Neuronal stem cell (in vitro differentiated cells): ENCODE measurements at regions not wholly inside any gene's neighbourhood (a gene's known extent, or its start where the extent isn't known, plus 50 kb on each side); places are given as distances from the start of the nearest gene placed in this dataset.

Experiments
- DNase-seq: peaks from one replicate; pipeline ENCODE4 v3.0.0-alpha.2; 2013; ENCODE audit warnings: low spot score
- H2AFZ ChIP-seq: one replicate; pipeline ENCODE4 v1.6.1; 2013; ENCODE audit warnings: mild to moderate bottlenecking, low read length, inconsistent platforms
- H2AK5ac ChIP-seq: 2 replicates; pipeline ENCODE4 v1.6.1; 2013; ENCODE audit warnings: low read depth, mild to moderate bottlenecking, inconsistent platforms, low read length, moderate library complexity, mixed read lengths
- H2BK120ac ChIP-seq: 2 replicates; pipeline ENCODE4 v1.6.1; 2013; ENCODE audit warnings: low read depth, mild to moderate bottlenecking, inconsistent platforms, low read length, moderate library complexity, mixed read lengths
- H2BK12ac ChIP-seq: one replicate; pipeline ENCODE4 v1.6.1; 2013; ENCODE audit warnings: low read length, inconsistent platforms
- H2BK15ac ChIP-seq: 2 replicates; pipeline ENCODE4 v1.6.1; 2013; ENCODE audit warnings: mild to moderate bottlenecking, low read length, inconsistent platforms, mixed read lengths
- H2BK5ac ChIP-seq: one replicate; pipeline ENCODE4 v1.6.1; 2013; ENCODE audit warnings: inconsistent platforms, mild to moderate bottlenecking, low read length, moderate library complexity
- H3K14ac ChIP-seq: one replicate; pipeline ENCODE4 v1.6.1; 2013; ENCODE audit warnings: low read length, inconsistent platforms
- H3K18ac ChIP-seq: 2 replicates; pipeline ENCODE4 v1.6.1; 2013; ENCODE audit warnings: low read length, inconsistent platforms
- H3K23ac ChIP-seq: 2 replicates; pipeline ENCODE4 v1.6.1; 2013; ENCODE audit warnings: low read depth, mild to moderate bottlenecking, mixed read lengths, low read length, inconsistent platforms; ENCODE audit not compliant: poor library complexity
- H3K27ac ChIP-seq: replicated peaks from 3 replicates; pipeline ENCODE4 v1.5.1; 2013; ENCODE audit warnings: low read length, inconsistent platforms
- H3K27me3 ChIP-seq, 3 experiments: 2 replicates each; pipeline ENCODE4 v1.6.1; 2013; ENCODE audit warnings: low read length in 3 of 3, mild to moderate bottlenecking in 2 of 3, inconsistent platforms in 1 of 3, low read depth in 1 of 3, mixed read lengths in 1 of 3, moderate library complexity in 1 of 3; ENCODE audit not compliant: control insufficient read depth in 3 of 3, insufficient read depth in 3 of 3
- H3K36me3 ChIP-seq, 2 donors: replicated peaks in 1 of 2; 2 replicates each; pipeline ENCODE4 v1.6.1; 2013; ENCODE audit warnings: low read length in 2 of 2; ENCODE audit not compliant: control insufficient read depth in 2 of 2, insufficient read depth in 2 of 2
- H3K4ac ChIP-seq: 2 replicates; pipeline ENCODE4 v1.6.1; 2013; ENCODE audit warnings: inconsistent platforms, mild to moderate bottlenecking, low read length, moderate library complexity
- H3K4me1 ChIP-seq, 2 donors: 1 replicate in 1 of 2; 2 replicates in 1 of 2; pipeline ENCODE4 v1.6.1; 2013; ENCODE audit warnings: low read length in 2 of 2, low read depth in 1 of 2; ENCODE audit not compliant: control insufficient read depth in 2 of 2, insufficient read depth in 1 of 2
- H3K4me2 ChIP-seq: one replicate; pipeline ENCODE4 v1.6.1; 2013; ENCODE audit warnings: mild to moderate bottlenecking, low read length, inconsistent platforms; ENCODE audit not compliant: insufficient read depth, poor library complexity, severe bottlenecking
- H3K4me3 ChIP-seq, 2 donors: 2 replicates each; pipeline ENCODE4 v1.5.1; 2013; ENCODE audit warnings: low read length in 2 of 2, mild to moderate bottlenecking in 2 of 2, inconsistent platforms in 1 of 2, moderate library complexity in 1 of 2
- H3K79me1 ChIP-seq: one replicate; pipeline ENCODE4 v1.6.1; 2013; ENCODE audit warnings: low read depth, mild to moderate bottlenecking, inconsistent platforms, low read length, moderate library complexity
- H3K9ac ChIP-seq: one replicate; pipeline ENCODE4 v1.6.1; 2013; ENCODE audit warnings: mild to moderate bottlenecking, low read depth, low read length, inconsistent platforms; ENCODE audit not compliant: poor library complexity
- H3K9me3 ChIP-seq, 2 donors: replicated peaks in 1 of 2; 2 replicates each; pipeline versions ENCODE3 to v1.6.1; 2013; ENCODE audit warnings: low read length in 2 of 2, mild to moderate bottlenecking in 2 of 2, inconsistent platforms in 1 of 2, low read depth in 1 of 2, mixed read lengths in 1 of 2, moderate library complexity in 1 of 2; ENCODE audit not compliant: control insufficient read depth in 2 of 2, insufficient read depth in 1 of 2
- H4K8ac ChIP-seq: one replicate; pipeline ENCODE4 v1.6.1; 2013; ENCODE audit warnings: low read depth, mild to moderate bottlenecking, inconsistent platforms, low read length, moderate library complexity
- H4K91ac ChIP-seq: one replicate; pipeline ENCODE4 v1.6.1; 2013; ENCODE audit warnings: low read length, low read depth, mild to moderate bottlenecking, inconsistent platforms; ENCODE audit not compliant: poor library complexity
- WGBS, 2 donors: extraction: QIAGEN DNeasy Blood & Tissue Kit; methylation state at CpG; one replicate each; pipeline ENCODE4 v1.1.7; 2013; ENCODE audit warnings: missing lambda C conversion rate in 2 of 2, mixed read lengths in 1 of 2; ENCODE audit not compliant: insufficient read length in 2 of 2, insufficient replicate concordance in 1 of 2; ENCODE audit errors: extremely low coverage in 2 of 2; 5-methylcytosine and 5-hydroxymethylcytosine counted together

DNA sequence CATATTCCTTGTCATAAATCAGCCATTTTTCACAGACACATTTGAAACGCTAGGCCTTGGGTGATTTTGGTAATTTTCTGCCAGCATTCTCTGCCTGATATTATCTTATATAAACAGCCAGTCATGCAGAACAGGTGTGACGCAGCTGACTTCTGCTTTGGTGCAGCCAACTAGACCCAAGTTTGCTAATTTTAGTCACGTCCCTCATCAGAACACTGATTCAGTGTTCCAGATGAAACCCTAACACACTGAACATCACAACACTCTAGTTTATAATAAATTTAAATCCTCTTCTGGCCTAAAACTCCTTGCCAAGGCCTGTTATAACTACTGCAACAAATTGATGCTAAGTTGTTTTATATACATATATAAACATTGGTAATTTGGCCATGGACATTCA, 386.1 kb downstream of the SEC23A start:
- Histone ChIP-seq H3K23ac (no peak overlapping the region), H4K8ac (no peak overlapping the region), H3K9ac (no peak overlapping the region), H3K27me3 (no peaks in the 10 kb centered on the region), H3K4me2 (no peak overlapping the region), H2AK5ac (no peak overlapping the region), H3K14ac (no peak overlapping the region), H3K4me3 (no peak overlapping the region), H3K4ac (no peak overlapping the region), H2AFZ (no peak overlapping the region), H2BK120ac (no peak overlapping the region), H3K18ac (no peak overlapping the region), H2BK12ac (no peak overlapping the region), H3K36me3 (no peaks in the 10 kb centered on the region), H4K91ac (no peak overlapping the region), H3K9me3 (no peaks in the 10 kb centered on the region), H3K4me1 (no peaks in the 10 kb centered on the region), H2BK15ac (no peak overlapping the region), H2BK5ac (no peak overlapping the region), H3K79me1 (no peaks in the 10 kb centered on the region), H3K27ac (no peak overlapping the region)
- DNase-seq = no peak
- no CpG with 5 or more reads among the region's 3 CpGs for WGBS, 2 donors

- H3K27ac ChIP-seq = no peak overlapping the region
- no peaks in the 10 kb centered on the region for H3K36me3 ChIP-seq
- H4K8ac ChIP-seq = no peak overlapping the region
- no peak overlapping the region for H3K18ac ChIP-seq
- H3K23ac ChIP-seq = no peak overlapping the region
- no peaks in the 10 kb centered on the region for H3K27me3 ChIP-seq
- WGBS, 2 donors = no CpG with 5 or more reads among the region's 3 CpGs
- H3K4me1 ChIP-seq = no peaks in the 10 kb centered on the region
- no peak overlapping the region for H2AK5ac ChIP-seq
- H2BK120ac ChIP-seq = no peak overlapping the region
- no peaks in the 10 kb centered on the region for H3K79me1 ChIP-seq
- H3K14ac ChIP-seq = no peak overlapping the region
- no peaks in the 10 kb centered on the region for H3K9me3 ChIP-seq
- H2BK12ac ChIP-seq = no peak overlapping the region
- no peak overlapping the region for H2BK5ac ChIP-seq
- H3K4me3 ChIP-seq = no peak overlapping the region
- H3K4me2 ChIP-seq = no peak overlapping the region
- H2BK15ac ChIP-seq = no peak overlapping the region
- no peak overlapping the region for H3K4ac ChIP-seq
- no peak overlapping the region for H3K9ac ChIP-seq
- no peak overlapping the region for H4K91ac ChIP-seq
- no peak for DNase-seq
- no peak overlapping the region for H2AFZ ChIP-seq
These were observed 392.2 kb downstream of the SEC23A start for GRCh38 chr14:38710881-38711280.

DNA sequence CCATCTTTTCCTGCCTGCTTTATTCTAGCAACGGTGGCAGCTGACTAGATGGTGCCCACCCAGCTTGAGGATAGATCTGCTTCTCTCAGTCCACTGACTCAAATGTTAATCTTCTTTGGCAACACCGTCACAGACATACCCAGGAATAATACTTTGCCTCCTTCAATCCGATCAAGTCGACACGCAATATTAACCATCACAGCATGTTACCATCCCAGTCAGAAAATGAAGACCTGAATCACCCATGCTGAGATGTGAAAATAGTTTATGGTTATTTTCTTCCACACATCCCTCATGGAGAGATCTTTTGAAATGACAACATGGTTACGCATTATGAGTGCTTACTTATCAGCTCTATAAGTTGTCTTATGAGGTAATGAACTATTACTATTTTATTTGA, 392.8 kb downstream of the SEC23A start:
- no peaks in the 10 kb centered on the region for H3K27me3 ChIP-seq
- H3K9me3 ChIP-seq = no peaks in the 10 kb centered on the region
- no peak overlapping the region for H4K8ac ChIP-seq
- H3K18ac ChIP-seq = no peak overlapping the region
- no peak overlapping the region for H3K14ac ChIP-seq
- H3K9ac ChIP-seq = no peak overlapping the region
- H2AK5ac ChIP-seq = no peak overlapping the region
- no peak overlapping the region for H2BK120ac ChIP-seq
- H3K27ac ChIP-seq = no peak overlapping the region
- no peak overlapping the region for H3K23ac ChIP-seq
- no peak overlapping the region for H2AFZ ChIP-seq
- no peaks in the 10 kb centered on the region for H3K79me1 ChIP-seq
- H3K4me2 ChIP-seq = no peak overlapping the region
- DNase-seq = no peak
- no peak overlapping the region for H3K4me3 ChIP-seq
- no peak overlapping the region for H2BK12ac ChIP-seq
- no peak overlapping the region for H2BK15ac ChIP-seq
- H3K36me3 ChIP-seq = no peaks in the 10 kb centered on the region
- H3K4me1 ChIP-seq = no peaks in the 10 kb centered on the region
- H3K4ac ChIP-seq = no peak overlapping the region
- no peak overlapping the region for H2BK5ac ChIP-seq
- WGBS, 2 donors = no CpG with 5 or more reads among the region's 6 CpGs
- H4K91ac ChIP-seq = no peak overlapping the region

DNA sequence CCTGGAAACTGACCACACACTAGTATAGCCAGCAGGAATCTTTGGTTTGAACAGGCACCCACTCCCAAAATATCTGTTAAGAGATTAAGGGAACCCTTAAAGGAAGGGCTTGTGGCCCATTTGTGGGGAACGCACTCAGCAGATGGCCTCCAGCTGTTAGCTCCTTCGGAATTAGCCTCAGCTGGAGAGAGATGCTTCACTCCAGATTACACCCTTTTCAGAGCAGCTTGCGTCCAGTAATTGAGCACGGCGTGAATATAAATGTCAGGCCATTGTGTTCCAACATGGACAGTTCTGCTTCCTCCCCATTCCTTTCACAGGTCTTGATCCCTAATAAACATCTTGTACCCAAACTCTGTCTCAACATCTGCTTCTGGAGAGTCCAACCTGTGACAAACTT, 397.8 kb downstream of the SEC23A start:
- H2BK5ac ChIP-seq = no peak overlapping the region
- no peak overlapping the region for H2BK12ac ChIP-seq
- no peaks in the 10 kb centered on the region for H3K4me1 ChIP-seq
- H3K9me3 ChIP-seq = no peaks in the 10 kb centered on the region
- no peak for DNase-seq
- H3K18ac ChIP-seq = no peak overlapping the region
- H3K36me3 ChIP-seq = no peaks in the 10 kb centered on the region
- H3K27me3 ChIP-seq = no peaks in the 10 kb centered on the region
- H2AK5ac ChIP-seq = no peak overlapping the region
- H2BK120ac ChIP-seq = no peak overlapping the region
- no peak overlapping the region for H3K9ac ChIP-seq
- no peak overlapping the region for H3K23ac ChIP-seq
- H3K27ac ChIP-seq = no peak overlapping the region
- WGBS, 2 donors = no CpG with 5 or more reads among the region's 5 CpGs
- no peaks in the 10 kb centered on the region for H3K79me1 ChIP-seq
- no peak overlapping the region for H3K14ac ChIP-seq
- no peak overlapping the region for H3K4ac ChIP-seq
- no peak overlapping the region for H2BK15ac ChIP-seq
- no peak overlapping the region for H4K91ac ChIP-seq
- H3K4me2 ChIP-seq = no peak overlapping the region
- H3K4me3 ChIP-seq = no peak overlapping the region
- H2AFZ ChIP-seq = no peak overlapping the region
- H4K8ac ChIP-seq = no peak overlapping the region
